Stomach (tissue), 8 donors: ENCODE measurements at regions not wholly inside any gene's neighbourhood (a gene's known extent, or its start where the extent isn't known, plus 50 kb on each side); places are given as distances from the start of the nearest gene placed in this dataset.
"Not testable (repeated sequence)": the region's sequence is repeated elsewhere in the genome, so short reads cannot be mapped to it uniquely, and the experiment has no call there.

ENCODE experiments used
- DNase-seq, 2 donors: peaks; one replicate each; pipeline versions ENCODE4 v3.0.0 to v3.0.0-alpha.2; 2013 to 2019
- H3K27ac ChIP-seq, 5 donors: fragments of 200-600 bp in 4 of 5; sonication (generic) in 4 of 5; one replicate each; pipeline ENCODE4 v1.5.1; 2013 to 2019; ENCODE audit warnings: mild to moderate bottlenecking in 1 of 5, moderate library complexity in 1 of 5
- H3K27me3 ChIP-seq, 3 donors: fragments of 200-600 bp; sonication (generic); one replicate each; pipeline ENCODE4 v1.5.1; 2017 to 2019; ENCODE audit warnings: mixed run types in 1 of 3
- H3K36me3 ChIP-seq, 4 donors: fragments of 200-600 bp; sonication (generic); 1 replicate in 3 of 4; 2 replicates in 1 of 4; pipeline ENCODE4 v1.5.1; 2016 to 2019
- H3K4me1 ChIP-seq, 4 donors: fragments of 200-600 bp; sonication (generic); one replicate each; pipeline ENCODE4 v1.5.1; 2016 to 2019
- H3K4me3 ChIP-seq, 4 donors: fragments of 200-600 bp; sonication (generic) in 3 of 4; one replicate each; pipeline ENCODE4 v1.5.1; 2016 to 2019; ENCODE audit warnings: mild to moderate bottlenecking in 1 of 4
- H3K9me3 ChIP-seq, 4 donors: fragments of 200-600 bp; sonication (generic); one replicate each; pipeline ENCODE4 v1.5.1; 2016 to 2019
- CTCF ChIP-seq, 7 experiments: fragments of 450-650 bp in 4 of 7; fragments of 200-600 bp in 3 of 7; sonication (generic) in 3 of 7; IDR thresholded peaks; one replicate each; pipeline ENCODE4 v1.5.1; 2016 to 2019; ENCODE audit warnings: antibody characterized with exemption in 7 of 7, control low read depth in 2 of 7, mild to moderate bottlenecking in 1 of 7
- EP300 ChIP-seq: sonication (generic); formaldehyde crosslinking; IDR thresholded peaks from one replicate; pipeline ENCODE4 v1.6.1; 2017; ENCODE audit warnings: antibody characterized with exemption
- POLR2A ChIP-seq, 4 donors: fragments of 450-650 bp; IDR thresholded peaks; one replicate each; pipeline ENCODE4 v1.6.1; 2016; ENCODE audit warnings: antibody characterized with exemption in 4 of 4, control low read depth in 2 of 4, mild to moderate bottlenecking in 1 of 4, moderate library complexity in 1 of 4
- POLR2AphosphoS5 ChIP-seq, 3 donors: sonication (generic); formaldehyde crosslinking; IDR thresholded peaks; one replicate each; pipeline ENCODE4 v1.6.1; 2016; ENCODE audit warnings: antibody characterized with exemption in 3 of 3
- WGBS, 5 donors: extraction: QIAGEN DNeasy Blood & Tissue Kit in 3 of 5; methylation state at CpG; one replicate each; pipeline versions ENCODE4 v1.1.5 to v1.1.7; 2013 to 2018; 5-methylcytosine and 5-hydroxymethylcytosine counted together
- intact Hi-C: fragments of 100-400 bp; cut with DNase I; formaldehyde crosslinking; loops from one replicate; pipeline ENCODE4 v1.15.1; 2023; ENCODE audit warnings: low total_unique reads
- donor health status: healthy with polysubstance abuse.
- donor health status: Bipolar disorder and iron deficiency.
- donor health status: healthy.

GRCh38 chr2:167745667-167746066 is 501.7 kb downstream of the STK39 start:
- no peaks in the 10 kb centered on the region for H3K9me3 ChIP-seq
- TF ChIP-seq POLR2AphosphoS5 (IDR thresholded peaks at IDR 0.05): no peak
- TF ChIP-seq CTCF (IDR thresholded peaks at IDR 0.05): no peak
- no peak for TF ChIP-seq POLR2A (IDR thresholded peaks at IDR 0.05)
- no peaks in the 10 kb centered on the region for H3K27me3 ChIP-seq
- WGBS, 5 donors: 41 to 79% (median 58%) methylated on average over 2 of the region's 2 CpGs
- no peak for DNase-seq
- no peaks in the 10 kb centered on the region for H3K4me1 ChIP-seq
- no peak overlapping the region for H3K4me3 ChIP-seq
- no peak overlapping the region for H3K27ac ChIP-seq
- intact Hi-C loops: no loop called here
- no peaks in the 10 kb centered on the region for H3K36me3 ChIP-seq

GRCh38 chr2:167739921-167740320 is 507.5 kb downstream of the STK39 start:
- DNase-seq, H3K27me3 ChIP-seq, H3K4me3 ChIP-seq, H3K9me3 ChIP-seq, H3K36me3 ChIP-seq, H3K4me1 ChIP-seq, H3K27ac ChIP-seq, intact Hi-C loops: not testable (repeated sequence)
- 81 to 92% (median 87%) methylated on average over 1 of the region's 1 CpG for WGBS, 5 donors

- intact Hi-C loops: no loop called here
- peaks cover 0 to 4% (median 0%) of the 10 kb centered on the region in 4 donors for H3K4me1 ChIP-seq
- TF ChIP-seq EP300 (no peak), POLR2A (IDR thresholded peaks at IDR 0.05) (no peak), POLR2AphosphoS5 (IDR thresholded peaks at IDR 0.05) (no peak), CTCF (IDR thresholded peaks at IDR 0.05) (no peak)
- H3K4me3 ChIP-seq: no peak overlapping the region
- no peaks in the 10 kb centered on the region for H3K9me3 ChIP-seq
- no peaks in the 10 kb centered on the region for H3K36me3 ChIP-seq
- no peaks in the 10 kb centered on the region for H3K27me3 ChIP-seq
- no peak for DNase-seq
- 68 to 81% (median 73%) methylated on average over 2 of the region's 2 CpGs for WGBS, 5 donors
- no peak overlapping the region for H3K27ac ChIP-seq
Measured at GRCh38 chr2:167733747-167734146, 513.6 kb downstream of the STK39 start.

- WGBS, 5 donors: 72 to 87% (median 83%) methylated on average over 4 of the region's 4 CpGs
- H3K27ac ChIP-seq: no peak overlapping the region
- no peak overlapping the region for H3K4me3 ChIP-seq
- H3K27me3 ChIP-seq: no peaks in the 10 kb centered on the region
- H3K4me1 ChIP-seq: peaks cover 0 to 4% (median 0%) of the 10 kb centered on the region in 4 donors
- DNase-seq: no peak
- H3K9me3 ChIP-seq: no peaks in the 10 kb centered on the region
- no peak for TF ChIP-seq EP300
- TF ChIP-seq POLR2AphosphoS5 (IDR thresholded peaks at IDR 0.05): no peak
- no peak for TF ChIP-seq CTCF (IDR thresholded peaks at IDR 0.05)
- TF ChIP-seq POLR2A (IDR thresholded peaks at IDR 0.05): no peak
- H3K36me3 ChIP-seq: no peaks in the 10 kb centered on the region
- intact Hi-C loops: no loop called here
Measured at GRCh38 chr2:167732326-167732725, 515.1 kb downstream of the STK39 start.

- Histone ChIP-seq H3K27me3 (no peaks in the 10 kb centered on the region), H3K4me3 (no peak overlapping the region), H3K4me1 (peaks cover 0 to 4% (median 0%) of the 10 kb centered on the region in 4 donors), H3K36me3 (no peaks in the 10 kb centered on the region), H3K27ac (no peak overlapping the region), H3K9me3 (no peaks in the 10 kb centered on the region)
- intact Hi-C loops: no loop called here
- TF ChIP-seq EP300 (no peak), CTCF (IDR thresholded peaks at IDR 0.05) (no peak), POLR2AphosphoS5 (IDR thresholded peaks at IDR 0.05) (no peak), POLR2A (IDR thresholded peaks at IDR 0.05) (no peak)
- WGBS, 5 donors: 82 to 94% (median 89%) methylated on average over 3 of the region's 3 CpGs
- peak in 1 of 2 donors; percentile 5 for DNase-seq
Measured at GRCh38 chr2:167729911-167730310, 517.5 kb downstream of the STK39 start.
